ENCODE measurements at regions not wholly inside any gene's neighbourhood (a gene's known extent, or its start where the extent isn't known, plus 50 kb on each side); places are given as distances from the start of the nearest gene placed in this dataset.

GRCh38 chr7:110557-111232 lies 81.7 kb upstream of the FAM20C start:
- in situ Hi-C loops (cut with HindIII; ENCODE audit: low pct_unique_long_range_greater_than_20kb, low sequenced_read_pairs): no loop called here
- DNase-seq (ENCODE audit: low read depth in 1 of 2, low spot score in 1 of 2): no peak
- no peak for TF ChIP-seq JUND (IDR thresholded peaks at IDR 0.05; ENCODE audit: low read depth)

- TF ChIP-seq JUND (IDR thresholded peaks at IDR 0.05; ENCODE audit: low read depth): no peak
- no peak for DNase-seq (ENCODE audit: low read depth in 1 of 2, low spot score in 1 of 2)
These were observed 80.8 kb upstream of the FAM20C start for GRCh38 chr7:111591-111990.

GRCh38 chr7:112881-113280 lies 79.5 kb upstream of the FAM20C start:
- in situ Hi-C loops (cut with HindIII; ENCODE audit: low pct_unique_long_range_greater_than_20kb, low sequenced_read_pairs): no loop called here
- DNase-seq (ENCODE audit: low read depth in 1 of 2, low spot score in 1 of 2): no peak
- TF ChIP-seq JUND (IDR thresholded peaks at IDR 0.05; ENCODE audit: low read depth): no peak

More at GRCh38 chr7:111591-111990, 80.8 kb upstream of the FAM20C start:
- in situ Hi-C loops (cut with HindIII; ENCODE audit: low pct_unique_long_range_greater_than_20kb, low sequenced_read_pairs): no loop called here

- in situ Hi-C loops (cut with HindIII; ENCODE audit: low pct_unique_long_range_greater_than_20kb, low sequenced_read_pairs): no loop called here
- DNase-seq (ENCODE audit: low read depth in 1 of 2, low spot score in 1 of 2): no peak
- no peak for TF ChIP-seq JUND (IDR thresholded peaks at IDR 0.05; ENCODE audit: low read depth)
These were observed 77.0 kb upstream of the FAM20C start for GRCh38 chr7:115274-115911.

- no peak for TF ChIP-seq JUND (IDR thresholded peaks at IDR 0.05; ENCODE audit: low read depth)
- in situ Hi-C loops (cut with HindIII; ENCODE audit: low pct_unique_long_range_greater_than_20kb, low sequenced_read_pairs): no loop called here
- DNase-seq (ENCODE audit: low read depth in 1 of 2, low spot score in 1 of 2): no peak
These were observed 76.0 kb upstream of the FAM20C start for GRCh38 chr7:116188-116981.

GRCh38 chr7:117836-118614 lies 74.3 kb upstream of the FAM20C start:
- no peak for DNase-seq (ENCODE audit: low read depth in 1 of 2, low spot score in 1 of 2)
- in situ Hi-C loops (cut with HindIII; ENCODE audit: low pct_unique_long_range_greater_than_20kb, low sequenced_read_pairs): no loop called here
- no peak for TF ChIP-seq JUND (IDR thresholded peaks at IDR 0.05; ENCODE audit: low read depth)

- in situ Hi-C loops (cut with HindIII; ENCODE audit: low pct_unique_long_range_greater_than_20kb, low sequenced_read_pairs): no loop called here
- no peak for TF ChIP-seq JUND (IDR thresholded peaks at IDR 0.05; ENCODE audit: low read depth)
- DNase-seq (ENCODE audit: low read depth in 1 of 2, low spot score in 1 of 2): no peak
These were observed 73.6 kb upstream of the FAM20C start for GRCh38 chr7:118615-119391.

GRCh38 chr7:119392-120163 lies 72.8 kb upstream of the FAM20C start:
- no peak for TF ChIP-seq JUND (IDR thresholded peaks at IDR 0.05; ENCODE audit: low read depth)
- no peak for DNase-seq (ENCODE audit: low read depth in 1 of 2, low spot score in 1 of 2)
- in situ Hi-C loops (cut with HindIII; ENCODE audit: low pct_unique_long_range_greater_than_20kb, low sequenced_read_pairs): no loop called here

- no peak for DNase-seq (ENCODE audit: low read depth in 1 of 2, low spot score in 1 of 2)
- in situ Hi-C loops (cut with HindIII; ENCODE audit: low pct_unique_long_range_greater_than_20kb, low sequenced_read_pairs): no loop called here
- no peak for TF ChIP-seq JUND (IDR thresholded peaks at IDR 0.05; ENCODE audit: low read depth)
These were observed 72.0 kb upstream of the FAM20C start for GRCh38 chr7:120164-120991.

- no peak for TF ChIP-seq JUND (IDR thresholded peaks at IDR 0.05; ENCODE audit: low read depth)
- in situ Hi-C loops (cut with HindIII; ENCODE audit: low pct_unique_long_range_greater_than_20kb, low sequenced_read_pairs): no loop called here
- no peak for DNase-seq (ENCODE audit: low read depth in 1 of 2, low spot score in 1 of 2)
These were observed 71.2 kb upstream of the FAM20C start for GRCh38 chr7:121002-121785.
